ENCODE measurements at regions not wholly inside any gene's neighbourhood (a gene's known extent, or its start where the extent isn't known, plus 50 kb on each side); places are given as distances from the start of the nearest gene placed in this dataset.

- TF ChIP-seq GLMP (CRISPR knock-in tag; IDR thresholded peaks at IDR 0.05; ENCODE audit: borderline replicate concordance) (no peak), ZNF142 (CRISPR knock-in tag; IDR thresholded peaks at IDR 0.05) (no peak), TIGD3 (CRISPR knock-in tag; IDR thresholded peaks at IDR 0.05; ENCODE audit: borderline replicate concordance) (no peak), THAP7 (CRISPR knock-in tag; IDR thresholded peaks at IDR 0.05) (no peak), GPN1 (CRISPR knock-in tag; IDR thresholded peaks at IDR 0.05; ENCODE audit: borderline replicate concordance) (no peak), MYNN (CRISPR knock-in tag; IDR thresholded peaks at IDR 0.05; ENCODE audit: low read depth) (no peak)
Observed at GRCh38 chr16:65376601-65377000, 254.7 kb upstream of the CDH11 start (continued).
